Right lobe of liver (tissue), 4 donors: ENCODE measurements at regions not wholly inside any gene's neighbourhood (a gene's known extent, or its start where the extent isn't known, plus 50 kb on each side); places are given as distances from the start of the nearest gene placed in this dataset.

Experiments used
- CTCF ChIP-seq, 4 donors: fragments of 200-600 bp in 3 of 4; fragments of 450-650 bp in 1 of 4; IDR thresholded peaks; one replicate each; pipeline versions ENCODE4 v1.5.1 to v1.8.0; 2016 to 2022; ENCODE audit warnings: antibody characterized with exemption in 4 of 4, mild to moderate bottlenecking in 2 of 4
- POLR2A ChIP-seq: fragments of 450-650 bp; IDR thresholded peaks from one replicate; pipeline ENCODE4 v1.6.1; 2017; ENCODE audit warnings: antibody characterized with exemption, mild to moderate bottlenecking
- donor health status: DM: no; HTN: no; CAD: no.
- donor health status: DM: no; HTN: no; CAD: no.
- donor health status: DM: no; HTN: yes; CAD: no.

DNA sequence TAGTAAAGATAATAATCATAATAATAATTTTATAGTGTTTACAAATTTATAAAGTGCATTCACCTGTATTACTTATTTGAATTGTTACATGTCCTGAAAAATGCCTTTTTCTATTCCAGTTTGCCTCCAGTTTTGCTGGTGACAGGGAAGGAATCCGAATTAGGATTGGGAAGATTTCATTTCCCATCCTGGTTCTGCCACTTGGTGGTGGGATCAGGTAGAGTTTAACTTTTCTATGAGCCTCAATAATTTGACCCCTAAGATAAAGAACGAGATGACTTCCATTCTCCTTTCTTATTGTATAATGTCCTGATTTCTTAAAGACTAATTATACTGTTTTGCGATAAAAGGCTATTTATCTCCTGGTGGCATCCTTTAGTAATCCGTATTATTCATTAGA is 1090.9 kb downstream of the RAPGEF2 start:
- no peak for TF ChIP-seq CTCF (IDR thresholded peaks at IDR 0.05)
- no peak for TF ChIP-seq POLR2A
